ENCODE measurements at regions not wholly inside any gene's neighbourhood (a gene's known extent, or its start where the extent isn't known, plus 50 kb on each side); places are given as distances from the start of the nearest gene placed in this dataset.

- DNase-seq (ENCODE audit: extremely low spot score) = no peak
- CTCF ChIA-PET = no interaction called here
- POLR2A ChIA-PET = no interaction called here
- TF ChIP-seq ELF4 (IDR thresholded peaks at IDR 0.05) = no peak
Observed at GRCh38 chr3:17990390-17990789, 248.0 kb upstream of the TBC1D5 start.

- ChIA-PET POLR2A (no interaction called here), CTCF (no interaction called here)
- no peak for TF ChIP-seq BHLHE40 (IDR thresholded peaks at IDR 0.05; ENCODE audit: borderline replicate concordance)
- no peak for TF ChIP-seq ARNT (IDR thresholded peaks at IDR 0.05)
- no peak for TF ChIP-seq FOXA1 (IDR thresholded peaks at IDR 0.05)
- TF ChIP-seq L3MBTL2 (conservative IDR thresholded peaks at IDR 0.05) = no peak
- no peak for TF ChIP-seq PKNOX1 (IDR thresholded peaks at IDR 0.05)
- TF ChIP-seq CTBP1 (IDR thresholded peaks at IDR 0.05; ENCODE audit: borderline replicate concordance) = no peak
- TF ChIP-seq HDGF (IDR thresholded peaks at IDR 0.05; ENCODE audit: borderline replicate concordance) = no peak
- no peak for TF ChIP-seq FOXM1 (IDR thresholded peaks at IDR 0.05; ENCODE audit: borderline replicate concordance)
- no peak for TF ChIP-seq NFRKB (IDR thresholded peaks at IDR 0.05)
- DNase-seq (ENCODE audit: extremely low spot score) = no peak
Observed at GRCh38 chr3:17986348-17986816, 244.0 kb upstream of the TBC1D5 start.

GRCh38 chr3:17985658-17986347, 243.4 kb upstream of the TBC1D5 start:
- peak; percentile 41 for TF ChIP-seq PKNOX1 (IDR thresholded peaks at IDR 0.05)
- TF ChIP-seq TARDBP (IDR thresholded peaks at IDR 0.05) = no peak
- no peak for DNase-seq (ENCODE audit: extremely low spot score)
- ChIA-PET POLR2A (no interaction called here), CTCF (no interaction called here)

- TF ChIP-seq ELF4 (IDR thresholded peaks at IDR 0.05) = no peak
- TF ChIP-seq NFRKB (IDR thresholded peaks at IDR 0.05) = no peak
- TF ChIP-seq BHLHE40 (IDR thresholded peaks at IDR 0.05; ENCODE audit: borderline replicate concordance) = no peak
- TF ChIP-seq ZNF384 (IDR thresholded peaks at IDR 0.05) = no peak
- ChIA-PET CTCF (interaction anchor here (0.6 to 1.1 kb wide), 2 partner anchors 9 to 14 kb away, joined by 3 to 4 read pairs; no protein-coding TSS in a partner anchor), POLR2A (no interaction called here)
- no peak for DNase-seq (ENCODE audit: extremely low spot score)
Observed at GRCh38 chr3:17983106-17983505, 240.7 kb upstream of the TBC1D5 start.

GRCh38 chr3:17982211-17982880, 239.9 kb upstream of the TBC1D5 start:
- TF ChIP-seq FOXK2 (IDR thresholded peaks at IDR 0.05) (no peak), SUZ12 (IDR thresholded peaks at IDR 0.05) (no peak), ARNT (IDR thresholded peaks at IDR 0.05) (no peak)
- POLR2A ChIA-PET = no interaction called here

GRCh38 chr3:17980863-17981262, 238.4 kb upstream of the TBC1D5 start:
- no peak for DNase-seq (ENCODE audit: extremely low spot score)
- ChIA-PET CTCF (no interaction called here), POLR2A (no interaction called here)
- no peak for TF ChIP-seq CTBP1 (IDR thresholded peaks at IDR 0.05; ENCODE audit: borderline replicate concordance)
- no peak for TF ChIP-seq LEF1 (IDR thresholded peaks at IDR 0.05; ENCODE audit: borderline replicate concordance)
- TF ChIP-seq FOXM1 (IDR thresholded peaks at IDR 0.05; ENCODE audit: borderline replicate concordance) = no peak
- TF ChIP-seq FOXA1 (IDR thresholded peaks at IDR 0.05) = no peak
- TF ChIP-seq HDGF (IDR thresholded peaks at IDR 0.05; ENCODE audit: borderline replicate concordance) = no peak
- TF ChIP-seq SUZ12 (IDR thresholded peaks at IDR 0.05) = no peak
- no peak for TF ChIP-seq ELF4 (IDR thresholded peaks at IDR 0.05)
- TF ChIP-seq NFRKB (IDR thresholded peaks at IDR 0.05) = no peak
- TF ChIP-seq ARNT (IDR thresholded peaks at IDR 0.05) = no peak
- TF ChIP-seq BHLHE40 (IDR thresholded peaks at IDR 0.05; ENCODE audit: borderline replicate concordance) = no peak
- no peak for TF ChIP-seq TARDBP (IDR thresholded peaks at IDR 0.05)
- no peak for TF ChIP-seq ZNF384 (IDR thresholded peaks at IDR 0.05)
- no peak for TF ChIP-seq PKNOX1 (IDR thresholded peaks at IDR 0.05)
- TF ChIP-seq SP1 (IDR thresholded peaks at IDR 0.05) = no peak
- TF ChIP-seq FOXK2 (IDR thresholded peaks at IDR 0.05) = no peak
- no peak for TF ChIP-seq L3MBTL2 (conservative IDR thresholded peaks at IDR 0.05)

More at GRCh38 chr3:17982211-17982880, 239.9 kb upstream of the TBC1D5 start:
- no peak for DNase-seq (ENCODE audit: extremely low spot score)
- CTCF ChIA-PET = interaction anchor here (0.6 to 1.1 kb wide), 2 partner anchors 8 to 15 kb away, joined by 3 to 4 read pairs; no protein-coding TSS in a partner anchor

GRCh38 chr3:17979911-17980310, 237.5 kb upstream of the TBC1D5 start:
- ChIA-PET CTCF (no interaction called here), POLR2A (no interaction called here)
- DNase-seq (ENCODE audit: extremely low spot score) = no peak
- TF ChIP-seq ARNT (IDR thresholded peaks at IDR 0.05) (no peak), L3MBTL2 (conservative IDR thresholded peaks at IDR 0.05) (no peak), FOXA1 (IDR thresholded peaks at IDR 0.05) (no peak), SP1 (IDR thresholded peaks at IDR 0.05) (no peak), FOXK2 (IDR thresholded peaks at IDR 0.05) (no peak), ZNF384 (IDR thresholded peaks at IDR 0.05) (no peak), FOXM1 (IDR thresholded peaks at IDR 0.05; ENCODE audit: borderline replicate concordance) (no peak), NFRKB (IDR thresholded peaks at IDR 0.05) (no peak), BHLHE40 (IDR thresholded peaks at IDR 0.05; ENCODE audit: borderline replicate concordance) (no peak), LEF1 (IDR thresholded peaks at IDR 0.05; ENCODE audit: borderline replicate concordance) (no peak), SUZ12 (IDR thresholded peaks at IDR 0.05) (no peak), ELF4 (IDR thresholded peaks at IDR 0.05) (no peak), TARDBP (IDR thresholded peaks at IDR 0.05) (no peak), CTBP1 (IDR thresholded peaks at IDR 0.05; ENCODE audit: borderline replicate concordance) (no peak), HDGF (IDR thresholded peaks at IDR 0.05; ENCODE audit: borderline replicate concordance) (no peak), PKNOX1 (IDR thresholded peaks at IDR 0.05) (no peak)

Measured in HEK293T (cell line).